B cell (primary cell): ENCODE measurements at regions not wholly inside any gene's neighbourhood (a gene's known extent, or its start where the extent isn't known, plus 50 kb on each side); places are given as distances from the start of the nearest gene placed in this dataset.

Experiments
- ATAC-seq: fragments of 200-7000 bp; cut with Tn5 transposase; one replicate; pipeline ENCODE4 v1.10.0; 2021; ENCODE audit warnings: low read depth, mild to moderate bottlenecking, moderate number of reproducible peaks, moderate library complexity
- CTCF ChIA-PET: fragments of 350-600 bp; sonication (Branson Sonifier 250); formaldehyde crosslinking; loops from one replicate; lab custom pipeline; 2021; ENCODE audit warnings: antibody characterized with exemption, inconsistent platforms; lab: Charles Lee
- POLR2A ChIA-PET: fragments of 350-600 bp; sonication (Branson Sonifier 250); formaldehyde crosslinking; loops from one replicate; lab custom pipeline; 2021; ENCODE audit warnings: antibody characterized with exemption; lab: Charles Lee
- DNase-seq: peaks from one replicate; pipeline ENCODE4 v3.0.0; 2013
- H2AFZ ChIP-seq: 2 replicates; pipeline ENCODE4 v1.6.1; 2012; ENCODE audit warnings: mild to moderate bottlenecking, low read depth, low read length; ENCODE audit not compliant: insufficient read depth, poor library complexity, severe bottlenecking
- H3K27ac ChIP-seq, 2 donors: 1 replicate in 1 of 2; 2 replicates in 1 of 2; pipeline ENCODE4 v1.5.1; 2012 to 2013; ENCODE audit warnings: low read length in 2 of 2, mild to moderate bottlenecking in 2 of 2, moderate library complexity in 1 of 2
- H3K27me3 ChIP-seq, 4 experiments: fragments of 200-600 bp in 1 of 4; sonication (generic) in 1 of 4; replicated peaks in 1 of 4; 1 replicate in 2 of 4; 2 replicates in 2 of 4; pipeline versions ENCODE4 v1.6.1 to v1.7.0; 2013 to 2016; ENCODE audit warnings: low read length in 3 of 4, mild to moderate bottlenecking in 2 of 4, mixed read lengths in 1 of 4, moderate library complexity in 1 of 4; ENCODE audit not compliant: insufficient read depth in 4 of 4, control insufficient read depth in 3 of 4; ENCODE audit errors: control extremely low read depth in 1 of 4
- H3K36me3 ChIP-seq, 2 experiments: replicated peaks in 1 of 2; 1 replicate in 1 of 2; 2 replicates in 1 of 2; pipeline versions ENCODE4 v1.6.1 to v1.7.1; 2013; ENCODE audit warnings: low read length in 1 of 2; ENCODE audit not compliant: insufficient read depth in 2 of 2, control insufficient read depth in 1 of 2; ENCODE audit errors: control extremely low read depth in 1 of 2, extremely low read depth in 1 of 2
- H3K4me1 ChIP-seq, 2 donors: fragments of 200-600 bp in 1 of 2; sonication (generic) in 1 of 2; 1 replicate in 1 of 2; 2 replicates in 1 of 2; pipeline versions ENCODE4 v1.5.1 to v1.6.1; 2013 to 2017; ENCODE audit warnings: low read length in 2 of 2; ENCODE audit not compliant: control insufficient read depth in 2 of 2, insufficient read depth in 2 of 2
- H3K4me2 ChIP-seq: replicated peaks from 2 replicates; pipeline ENCODE3; 2012; ENCODE audit warnings: mild to moderate bottlenecking, low read depth, low read length; ENCODE audit not compliant: poor library complexity, severe bottlenecking
- H3K4me3 ChIP-seq, 5 experiments: fragments of 200-600 bp in 1 of 5; sonication (generic) in 1 of 5; 1 replicate in 3 of 5; 2 replicates in 2 of 5; pipeline versions ENCODE4 v1.5.1 to v1.7.0; 2011 to 2016; ENCODE audit warnings: low read length in 4 of 5, mild to moderate bottlenecking in 4 of 5, low read depth in 2 of 5, control low read depth in 1 of 5, moderate library complexity in 1 of 5; ENCODE audit not compliant: insufficient read depth in 1 of 5; ENCODE audit errors: control extremely low read depth in 1 of 5, extremely low read depth in 1 of 5
- H3K79me2 ChIP-seq: fragments of 200-600 bp; sonication (generic); one replicate; pipeline ENCODE4 v1.6.0; 2016; ENCODE audit warnings: low read length; ENCODE audit not compliant: control insufficient read depth, insufficient read depth
- H3K9ac ChIP-seq: fragments of 200-600 bp; sonication (generic); 2 replicates; pipeline ENCODE4 v1.6.1; 2017; ENCODE audit warnings: mild to moderate bottlenecking, low read length, moderate library complexity
- H3K9me3 ChIP-seq, 3 donors: one replicate each; pipeline versions ENCODE4 v1.6.1 to v1.7.1; 2013; ENCODE audit warnings: low read length in 2 of 3; ENCODE audit not compliant: control insufficient read depth in 2 of 3, insufficient read depth in 1 of 3; ENCODE audit errors: control extremely low read depth in 1 of 3
- H4K20me1 ChIP-seq: 2 replicates; pipeline ENCODE4 v1.6.0; 2012; ENCODE audit warnings: mild to moderate bottlenecking, low read length; ENCODE audit not compliant: insufficient read depth, control insufficient read depth, poor library complexity, severe bottlenecking
- H3K27ac Mint-ChIP-seq: one replicate; pipeline ENCODE4 v1.8.0; 2021; ENCODE audit warnings: mixed read lengths
- H3K27me3 Mint-ChIP-seq: one replicate; pipeline ENCODE4 v1.8.0; 2021; ENCODE audit warnings: mixed read lengths
- H3K4me1 Mint-ChIP-seq: one replicate; pipeline ENCODE4 v1.8.0; 2021; ENCODE audit warnings: mixed read lengths
- H3K4me3 Mint-ChIP-seq: one replicate; pipeline ENCODE4 v1.8.0; 2021; ENCODE audit warnings: mixed read lengths
- H3K9me3 Mint-ChIP-seq: one replicate; pipeline ENCODE4 v1.8.0; 2022; ENCODE audit warnings: mixed read lengths; ENCODE audit not compliant: insufficient read depth
- CTCF ChIP-seq: fragments of 200-600 bp; IDR thresholded peaks from one replicate; pipeline ENCODE4 v1.8.0; 2022; ENCODE audit warnings: antibody characterized with exemption, mild to moderate bottlenecking
- EZH2 ChIP-seq: IDR thresholded peaks from 2 replicates; pipeline ENCODE4 v1.6.1; 2012; ENCODE audit warnings: borderline replicate concordance, low read depth, mild to moderate bottlenecking, moderate library complexity, low read length; ENCODE audit not compliant: insufficient read depth, poor library complexity, severe bottlenecking
- WGBS: methylation state at CpG from one replicate; pipeline ENCODE4 v1.1.5; 2013; ENCODE audit warnings: missing lambda C conversion rate; ENCODE audit not compliant: insufficient coverage; 5-methylcytosine and 5-hydroxymethylcytosine counted together
- intact Hi-C: fragments of 100-400 bp; cut with micrococcal nuclease; formaldehyde crosslinking; loops from one replicate; pipeline ENCODE4 v1.10.0; 2022

GRCh38 chr4:165680821-165681220 is 192.2 kb upstream of the TLL1 start:
- no peak overlapping the region for H3K4me3 Mint-ChIP-seq
- Histone ChIP-seq H3K27ac (no peak overlapping the region), H3K9me3 (no peaks in the 10 kb centered on the region), H3K36me3 (no peaks in the 10 kb centered on the region), H4K20me1 (no peaks in the 10 kb centered on the region), H2AFZ (no peak overlapping the region), H3K4me3 (no peak overlapping the region), H3K4me1 (no peaks in the 10 kb centered on the region), H3K27me3 (no peaks in the 10 kb centered on the region), H3K4me2 (no peak overlapping the region), H3K79me2 (no peaks in the 10 kb centered on the region), H3K9ac (no peak overlapping the region)
- intact Hi-C loops = no loop called here
- ChIA-PET POLR2A (no interaction called here), CTCF (no interaction called here)
- H3K27me3 Mint-ChIP-seq = no peaks in the 10 kb centered on the region
- no peak for TF ChIP-seq EZH2
- H3K27ac Mint-ChIP-seq = no peak overlapping the region
- WGBS = 93% methylated on average over 5 of the region's 5 CpGs
- no peaks in the 10 kb centered on the region for H3K4me1 Mint-ChIP-seq
- H3K9me3 Mint-ChIP-seq = no peaks in the 10 kb centered on the region
- DNase-seq = no peak
- ATAC-seq = no peak

- no peak overlapping the region for H3K9ac ChIP-seq
- intact Hi-C loops = no loop called here
- no peaks in the 10 kb centered on the region for H3K27me3 ChIP-seq
- no peaks in the 10 kb centered on the region for H3K36me3 ChIP-seq
- H3K4me2 ChIP-seq = no peak overlapping the region
- no peaks in the 10 kb centered on the region for H3K79me2 ChIP-seq
- H3K9me3 ChIP-seq = no peaks in the 10 kb centered on the region
- no peak overlapping the region for H3K27ac ChIP-seq
- Mint-ChIP-seq H3K27ac (no peak overlapping the region), H3K4me1 (no peaks in the 10 kb centered on the region), H3K9me3 (no peaks in the 10 kb centered on the region), H3K27me3 (no peaks in the 10 kb centered on the region), H3K4me3 (no peak overlapping the region)
- ChIA-PET POLR2A (no interaction called here), CTCF (no interaction called here)
- H3K4me3 ChIP-seq = no peak overlapping the region
- no peak for TF ChIP-seq CTCF
- no peak for TF ChIP-seq EZH2
- DNase-seq (no peak), ATAC-seq (no peak)
- H2AFZ ChIP-seq = no peak overlapping the region
- no CpG with 5 or more reads among the region's 1 CpG for WGBS
- H3K4me1 ChIP-seq = no peaks in the 10 kb centered on the region
- H4K20me1 ChIP-seq = no peaks in the 10 kb centered on the region
Measured at GRCh38 chr4:165682611-165683010, 190.4 kb upstream of the TLL1 start.
